Left ventricle myocardium superior (tissue), 1 donor: ENCODE measurements at regions not wholly inside any gene's neighbourhood (a gene's known extent, or its start where the extent isn't known, plus 50 kb on each side); places are given as distances from the start of the nearest gene placed in this dataset.
"Not testable (repeated sequence)": the region's sequence is repeated elsewhere in the genome, so short reads cannot be mapped to it uniquely, and the experiment has no call there.

Experiments
- ATAC-seq: fragments of 200-7000 bp; cut with Tn5 transposase; one replicate; pipeline ENCODE4 v1.9.1; 2020; ENCODE audit warnings: mild to moderate bottlenecking, moderate library complexity
- DNase-seq: peaks from one replicate; pipeline ENCODE4 v3.0.0-alpha.2; 2020
- intact Hi-C: fragments of 100-400 bp; cut with micrococcal nuclease; formaldehyde crosslinking; loops from one replicate; pipeline ENCODE4 v1.11.0; 2022
- donor health status: DM: no; HTN: yes; CAD: no; lungs with severe emphysema.

DNA sequence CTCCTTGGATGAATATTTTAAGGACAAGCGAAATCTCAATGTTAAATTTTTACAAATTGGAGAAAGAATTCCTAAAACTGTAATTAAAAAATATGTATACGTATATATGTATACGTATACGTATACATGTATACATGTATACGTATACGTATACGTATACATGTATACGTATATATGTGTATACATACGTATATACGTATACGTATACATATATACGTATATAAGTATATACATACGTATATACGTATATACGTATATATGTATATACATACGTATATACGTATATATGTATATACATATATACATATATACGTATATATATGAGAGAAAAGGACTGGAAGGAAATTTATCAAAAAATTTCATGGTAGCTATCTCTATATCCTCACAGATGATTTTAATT is 110.2 kb upstream of the ACKR3 start:
- ATAC-seq, result no peak
- intact Hi-C loops, result no loop called here
- no peak for DNase-seq

- ATAC-seq, result no peak
- intact Hi-C loops, result no loop called here
Observed at GRCh38 chr2:236464140-236464539, 105.5 kb upstream of the ACKR3 start.

DNA sequence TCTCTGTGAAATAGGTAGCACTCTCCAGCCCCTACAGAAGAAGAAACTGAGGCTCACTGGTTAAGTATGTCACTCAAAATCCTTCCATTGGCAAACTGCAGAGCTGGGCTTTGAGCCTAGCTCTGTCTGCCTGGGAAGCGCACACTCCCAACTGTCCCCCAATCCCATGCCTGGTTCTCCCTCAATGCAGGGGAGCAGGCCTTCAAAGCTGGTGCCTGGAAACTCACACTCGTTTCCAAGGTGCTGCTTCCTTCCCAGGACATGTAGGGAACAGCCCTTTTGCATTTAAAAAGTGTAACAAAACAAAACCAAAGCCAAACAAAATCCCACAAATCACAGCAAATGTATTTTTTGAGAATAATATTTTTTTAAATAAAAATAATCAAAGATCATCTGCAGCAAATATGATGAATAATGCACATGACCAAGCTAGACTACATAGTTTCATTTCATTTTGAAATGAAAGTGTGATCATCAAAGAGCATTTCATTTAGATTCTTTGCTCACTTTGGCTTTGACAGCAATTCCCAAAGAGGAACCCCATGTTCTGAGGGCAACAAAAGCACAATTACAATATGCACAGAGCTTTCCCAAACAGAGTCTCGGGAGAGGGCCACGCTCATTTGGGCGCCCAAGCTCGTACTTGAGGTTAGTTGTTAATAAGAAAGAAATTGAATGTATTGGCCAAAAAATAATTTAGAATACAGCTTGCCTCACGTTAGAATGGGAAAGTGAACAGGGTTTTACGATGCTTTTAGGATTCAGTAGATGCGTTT is 96.7 kb upstream of the ACKR3 start:
- no peak for DNase-seq

More at GRCh38 chr2:236464140-236464539, 105.5 kb upstream of the ACKR3 start:
- no peak for DNase-seq

DNA sequence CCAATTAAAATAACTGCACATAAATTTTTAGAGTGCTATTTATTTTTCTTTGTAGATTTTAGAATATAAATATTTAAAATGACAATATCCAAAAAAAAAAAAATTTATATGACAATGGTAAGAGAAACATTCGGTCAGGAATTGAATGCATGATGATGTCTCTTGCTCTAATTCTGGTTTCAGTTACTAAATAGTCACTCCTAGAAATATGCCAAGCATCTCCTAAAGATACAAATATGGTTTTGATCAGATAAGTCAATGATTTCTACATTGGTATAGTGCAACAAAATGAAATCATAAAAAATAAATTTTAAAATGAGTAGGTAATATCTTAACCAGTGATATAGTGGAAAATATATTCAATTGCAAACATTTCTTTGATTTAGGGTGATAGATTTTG is 95.9 kb upstream of the ACKR3 start:
- intact Hi-C loops, result no loop called here

More for the DNA sequence above, 96.7 kb upstream of the ACKR3 start:
- ATAC-seq, result no peak
- intact Hi-C loops, result no loop called here

GRCh38 chr2:236479814-236480213 is 89.8 kb upstream of the ACKR3 start:
- intact Hi-C loops, result no loop called here
- DNase-seq, result no peak

More for the DNA sequence above, 95.9 kb upstream of the ACKR3 start:
- ATAC-seq (no peak), DNase-seq (no peak)

GRCh38 chr2:236483102-236483501 is 86.5 kb upstream of the ACKR3 start:
- ATAC-seq, result no peak
- no peak for DNase-seq
- intact Hi-C loops, result no loop called here

More at GRCh38 chr2:236479814-236480213, 89.8 kb upstream of the ACKR3 start:
- ATAC-seq, result no peak

- intact Hi-C loops, result no loop called here
- ATAC-seq (no peak), DNase-seq (no peak)
Observed at GRCh38 chr2:236485519-236485918, 84.1 kb upstream of the ACKR3 start.

GRCh38 chr2:236489083-236489482 is 80.5 kb upstream of the ACKR3 start:
- ATAC-seq, DNase-seq, intact Hi-C loops: not testable (repeated sequence)

GRCh38 chr2:236489895-236490404 is 79.7 kb upstream of the ACKR3 start:
- ATAC-seq, result no peak
- intact Hi-C loops, result no loop called here
- DNase-seq, result no peak

DNA sequence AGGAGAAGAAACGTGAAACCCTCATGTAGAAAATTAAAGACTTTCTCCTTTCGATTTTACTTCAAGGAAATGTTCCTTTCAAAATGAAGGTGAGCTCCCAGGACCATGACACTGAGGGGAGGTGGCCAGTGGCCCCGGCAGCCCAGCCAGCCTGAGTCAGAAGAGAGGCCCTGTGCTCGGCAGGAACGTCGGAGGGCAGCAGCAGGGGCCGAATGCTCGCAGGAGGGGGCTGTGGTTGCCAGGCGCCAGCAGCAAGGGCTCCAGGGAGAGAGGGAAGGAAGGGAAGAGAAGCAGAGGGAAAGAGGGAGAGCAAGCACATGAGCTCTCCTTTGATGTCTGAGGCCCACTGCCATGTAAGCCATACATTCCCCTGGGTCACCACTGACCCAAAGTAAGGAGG is 73.3 kb upstream of the ACKR3 start:
- DNase-seq (no peak), ATAC-seq (no peak)
- intact Hi-C loops, result no loop called here

GRCh38 chr2:236498369-236498768 is 71.3 kb upstream of the ACKR3 start:
- DNase-seq (no peak), ATAC-seq (peak; percentile 94)
- intact Hi-C loops, result no loop called here

DNA sequence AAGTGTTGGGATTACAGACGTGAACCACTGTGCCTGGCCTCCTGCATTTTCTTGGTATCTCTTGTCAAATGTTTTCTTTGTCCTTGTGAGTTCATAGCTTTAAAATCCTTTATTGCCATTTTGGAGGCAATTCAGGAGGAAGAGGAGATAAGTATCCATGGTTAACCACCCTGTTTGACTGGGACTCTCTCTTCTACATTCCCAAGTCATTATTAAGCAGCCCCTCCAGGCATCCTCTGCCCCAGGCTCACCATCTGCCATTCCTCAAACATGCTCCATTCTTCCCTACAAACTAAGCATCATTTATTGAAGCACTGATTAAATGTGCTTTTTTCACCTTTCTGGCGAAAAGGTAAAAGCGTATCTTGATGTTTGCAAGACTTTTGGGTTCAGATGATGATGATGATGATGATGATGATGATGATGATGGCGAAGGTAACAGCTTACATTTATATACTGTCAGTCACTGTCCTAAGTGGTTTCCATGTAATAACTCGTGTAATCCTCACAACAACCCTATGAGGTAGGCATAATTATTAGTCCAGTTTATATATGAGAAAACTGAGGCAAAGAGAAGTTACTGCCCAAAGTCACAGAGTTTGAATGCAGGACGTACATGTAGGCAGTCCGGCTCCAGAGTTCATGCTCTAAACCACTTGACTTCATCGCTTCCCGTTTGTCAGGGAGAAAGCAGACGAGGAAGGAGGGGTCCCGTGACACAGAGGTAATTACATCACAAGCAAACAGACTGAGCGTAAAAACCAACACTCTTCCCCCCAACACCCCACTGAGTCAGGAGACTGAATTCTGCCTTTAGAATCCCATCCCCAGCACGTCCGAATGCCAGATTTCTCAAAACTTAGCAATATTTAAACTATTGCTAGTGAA is 69.7 kb upstream of the ACKR3 start:
- intact Hi-C loops, result no loop called here
- no peak for ATAC-seq
- no peak for DNase-seq

DNA sequence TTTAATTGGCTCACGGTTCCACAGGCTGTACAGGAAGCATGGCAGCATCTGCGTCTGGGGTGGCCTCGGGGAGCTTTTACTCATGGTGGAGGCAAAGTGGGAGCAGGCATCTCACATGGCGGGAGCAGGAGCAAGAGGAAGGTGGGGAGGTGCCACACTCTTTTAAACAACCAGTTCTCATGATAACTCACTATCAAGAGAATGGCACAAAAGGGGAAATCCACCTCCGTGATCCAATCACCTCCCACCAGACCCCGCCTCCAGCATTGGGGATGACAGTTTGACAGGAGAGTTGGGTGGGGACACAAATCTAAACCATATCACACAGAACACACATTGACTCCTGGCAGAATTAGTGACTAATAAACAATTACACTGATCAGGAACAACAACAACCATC is 68.6 kb upstream of the ACKR3 start:
- ATAC-seq (no peak), DNase-seq (no peak)
- intact Hi-C loops, result no loop called here

- DNase-seq (no peak), ATAC-seq (no peak)
- intact Hi-C loops, result no loop called here
Observed at GRCh38 chr2:236501531-236501930, 68.1 kb upstream of the ACKR3 start.

- ATAC-seq, result no peak
- DNase-seq, result no peak
- intact Hi-C loops, result no loop called here
Observed at GRCh38 chr2:236503100-236503499, 66.5 kb upstream of the ACKR3 start.

- ATAC-seq (peak; percentile 25), DNase-seq (peak; percentile 36)
- intact Hi-C loops, result no loop called here
Observed at GRCh38 chr2:236503583-236503982, 66.0 kb upstream of the ACKR3 start.

DNA sequence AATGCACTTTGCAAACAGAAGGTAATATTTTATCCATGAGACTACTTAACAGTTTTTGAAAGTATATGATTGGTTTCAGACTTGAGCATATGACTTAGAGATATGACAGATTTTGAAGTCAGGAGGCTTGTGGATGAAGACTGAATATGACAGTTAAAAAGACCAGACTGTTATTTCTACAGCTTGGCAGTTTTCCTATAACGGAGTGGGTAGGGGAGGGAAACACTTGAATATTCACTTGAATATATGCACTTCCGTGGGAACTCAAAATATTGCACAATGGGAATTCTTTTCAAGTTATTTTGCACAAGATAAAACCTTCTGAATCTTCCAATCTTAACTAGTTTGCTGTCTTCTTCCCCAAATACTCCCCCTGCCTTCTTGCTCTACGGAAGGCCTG is 64.6 kb upstream of the ACKR3 start:
- ATAC-seq (no peak), DNase-seq (no peak)
- intact Hi-C loops, result loop anchor here (5.0 kb wide), 1 partner anchor 522 kb away; no protein-coding TSS in a partner anchor

DNA sequence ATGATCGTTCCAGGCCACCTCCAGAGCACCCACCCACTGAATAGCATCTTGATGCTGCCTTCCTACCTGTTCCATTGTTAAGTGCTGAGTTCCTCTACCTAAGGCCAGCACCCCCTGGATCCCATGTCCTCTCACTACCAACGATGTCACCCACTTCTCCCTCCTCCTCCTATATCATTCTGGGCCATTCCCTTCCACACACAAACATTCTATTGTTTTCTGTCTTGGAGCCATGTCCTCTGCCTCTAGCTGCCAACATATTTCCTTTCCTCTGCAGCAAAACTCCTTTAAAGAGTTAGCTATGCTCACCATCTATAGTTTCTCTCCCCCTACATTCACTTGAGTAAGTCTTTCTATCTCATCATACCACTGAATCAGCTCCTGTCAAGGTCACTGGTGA is 64.0 kb upstream of the ACKR3 start:
- DNase-seq, result no peak
- ATAC-seq, result no peak
- intact Hi-C loops, result loop anchor here (5.0 kb wide), 1 partner anchor 522 kb away; no protein-coding TSS in a partner anchor

- DNase-seq (peak; percentile 72), ATAC-seq (peak; percentile 77)
- intact Hi-C loops, result loop anchor here (5.0 kb wide), 1 partner anchor 520 kb away; no protein-coding TSS in a partner anchor
Observed at GRCh38 chr2:236507393-236508085, 62.1 kb upstream of the ACKR3 start.
